Activated CD4-positive, alpha-beta T cell treated with anti-CD3 and anti-CD28 coated beads, Interleukin-2, amount 50 U/mL, for 4 hours (primary cell): ENCODE measurements at regions not wholly inside any gene's neighbourhood (a gene's known extent, or its start where the extent isn't known, plus 50 kb on each side); places are given as distances from the start of the nearest gene placed in this dataset.

Experiments used
- DNase-seq, 2 experiments: peaks; one replicate each; pipeline ENCODE4 v3.0.0-alpha.2; 2020

- no peak for DNase-seq
These were observed 193.8 kb upstream of the PRSS16 start for GRCh38 chr6:27053738-27054137.

DNA sequence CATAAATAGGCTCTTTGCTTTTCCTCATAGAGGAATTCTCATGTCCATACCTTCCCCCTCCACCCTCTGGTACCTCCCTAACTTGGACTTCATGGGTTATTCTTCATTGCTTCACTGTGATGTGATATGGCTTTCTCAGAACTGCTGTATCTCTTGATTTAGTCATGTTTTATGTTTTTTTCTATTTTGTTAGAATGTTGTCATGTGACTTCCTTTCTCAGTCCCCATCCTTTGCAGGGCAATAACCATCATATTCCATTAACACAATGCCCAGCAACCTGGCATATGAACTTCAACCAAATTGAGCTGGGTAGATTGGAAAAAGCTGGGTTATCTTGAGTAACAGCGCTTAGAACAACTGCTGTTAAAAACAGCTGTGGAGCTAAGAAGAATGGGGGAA, 190.9 kb upstream of the PRSS16 start:
- no peak for DNase-seq

DNA sequence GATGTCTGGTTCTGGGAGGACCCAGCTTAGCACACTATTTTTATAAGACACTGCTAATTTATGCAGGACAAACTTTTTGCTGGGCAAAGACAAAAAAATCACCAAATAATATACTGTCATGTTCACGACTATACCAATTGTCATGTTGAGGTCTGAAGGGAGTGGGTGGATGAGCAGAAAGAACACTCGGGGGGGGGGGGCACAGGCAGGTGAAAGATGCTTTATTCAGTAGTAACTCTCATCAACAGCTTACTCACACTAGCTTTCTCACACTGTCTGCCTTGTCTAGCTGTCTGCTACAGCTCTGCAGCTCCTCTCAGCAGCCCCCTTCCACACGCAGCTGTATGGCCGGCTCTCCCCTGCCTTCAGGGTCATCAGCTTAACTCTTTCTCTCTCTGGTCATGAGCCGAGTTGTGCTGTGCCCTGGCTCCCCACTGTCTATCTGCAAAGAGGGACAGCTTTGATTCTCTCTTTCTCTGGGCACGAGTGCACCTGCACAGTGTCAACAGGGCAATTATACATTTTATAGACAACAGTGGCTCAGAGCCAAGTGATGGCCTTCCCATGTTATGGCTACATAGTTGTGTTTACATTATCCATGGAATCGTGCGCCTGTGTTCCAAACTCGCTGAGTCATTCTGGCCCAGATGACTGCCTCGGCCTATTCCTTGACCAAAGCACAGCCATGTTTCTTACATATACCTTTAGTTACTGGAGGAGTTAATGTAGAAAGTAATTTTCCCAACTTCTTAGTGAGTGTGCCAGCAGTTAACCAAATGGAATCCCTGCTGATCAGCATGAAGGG, 187.7 kb upstream of the PRSS16 start:
- no peak for DNase-seq

GRCh38 chr6:27061235-27061993, 186.1 kb upstream of the PRSS16 start:
- DNase-seq, result no peak

DNA sequence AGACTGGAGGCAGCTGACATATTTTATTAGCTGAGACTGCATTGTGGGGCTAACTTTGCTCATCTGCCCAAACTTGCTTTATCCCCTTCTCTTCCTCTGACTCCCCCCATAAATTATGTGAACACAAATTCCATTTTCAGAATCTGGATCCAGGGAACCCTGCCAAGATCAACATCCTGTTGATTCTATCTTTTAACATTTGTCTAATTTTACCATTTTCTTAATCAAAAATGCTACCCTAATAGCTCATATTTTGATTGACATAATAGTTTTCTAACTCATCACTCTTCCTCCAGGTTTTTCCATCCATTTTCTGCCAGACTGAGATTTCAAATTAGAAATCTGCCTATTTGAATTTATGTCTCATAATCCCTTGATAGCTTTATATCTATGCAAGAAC, 184.7 kb upstream of the PRSS16 start:
- no peak for DNase-seq

DNA sequence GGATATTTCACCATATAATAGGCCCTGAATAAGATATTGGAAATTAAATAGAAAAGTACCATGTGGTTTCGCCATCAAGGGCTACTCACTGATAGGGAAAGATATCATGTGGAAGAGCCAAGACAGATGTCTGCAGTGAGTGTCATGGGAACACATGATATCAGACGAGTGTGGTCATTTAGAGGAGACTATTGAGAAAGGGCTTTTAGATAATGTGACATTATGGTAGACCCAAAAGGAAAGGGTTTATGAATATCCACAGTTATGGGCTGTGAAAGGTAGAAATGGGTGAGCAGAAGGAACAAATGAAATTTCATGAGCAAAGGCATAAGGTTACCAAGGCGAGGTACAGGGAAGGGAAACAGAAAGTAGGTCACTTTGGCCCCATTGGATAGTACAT, 182.3 kb upstream of the PRSS16 start:
- DNase-seq, result no peak

GRCh38 chr6:27066381-27066780, 181.1 kb upstream of the PRSS16 start:
- no peak for DNase-seq

GRCh38 chr6:27066802-27067201, 180.7 kb upstream of the PRSS16 start:
- DNase-seq, result no peak

- DNase-seq, result no peak
These were observed 174.1 kb upstream of the PRSS16 start for GRCh38 chr6:27073441-27073840.

GRCh38 chr6:27076116-27076515, 171.4 kb upstream of the PRSS16 start:
- no peak for DNase-seq

DNA sequence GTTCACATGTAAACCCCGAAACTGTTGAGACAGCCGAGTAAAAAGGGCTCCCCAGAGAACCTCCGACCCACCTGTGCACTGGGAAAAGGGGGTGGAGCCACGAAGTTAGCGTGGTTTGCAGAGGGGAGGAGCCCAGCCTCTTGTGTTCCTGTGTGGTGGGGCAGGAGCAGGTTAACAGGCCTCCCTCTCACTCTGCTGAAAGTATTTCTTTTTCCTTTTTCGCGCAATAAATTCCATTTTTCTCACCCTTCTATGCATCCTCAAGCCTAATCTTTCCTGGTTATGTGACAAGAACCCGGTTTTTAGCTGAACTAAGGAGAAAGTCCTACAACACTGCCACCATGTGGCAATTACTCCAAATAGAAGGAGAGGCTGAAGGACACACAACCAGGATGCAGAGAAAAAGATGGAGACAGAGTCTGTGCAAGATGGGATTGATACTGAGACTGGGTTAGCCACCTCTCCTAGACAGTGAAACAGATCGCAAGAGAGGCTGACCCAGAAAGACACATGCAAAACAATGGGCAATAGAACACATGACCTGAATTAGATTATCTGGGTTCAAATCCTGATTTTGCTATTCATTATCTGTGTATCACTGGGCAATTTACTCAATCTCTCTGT, 168.7 kb upstream of the PRSS16 start:
- DNase-seq, result peak; percentile 18

GRCh38 chr6:27081188-27081587, 166.3 kb upstream of the PRSS16 start:
- no peak for DNase-seq

GRCh38 chr6:27081931-27082330, 165.6 kb upstream of the PRSS16 start:
- no peak for DNase-seq

DNA sequence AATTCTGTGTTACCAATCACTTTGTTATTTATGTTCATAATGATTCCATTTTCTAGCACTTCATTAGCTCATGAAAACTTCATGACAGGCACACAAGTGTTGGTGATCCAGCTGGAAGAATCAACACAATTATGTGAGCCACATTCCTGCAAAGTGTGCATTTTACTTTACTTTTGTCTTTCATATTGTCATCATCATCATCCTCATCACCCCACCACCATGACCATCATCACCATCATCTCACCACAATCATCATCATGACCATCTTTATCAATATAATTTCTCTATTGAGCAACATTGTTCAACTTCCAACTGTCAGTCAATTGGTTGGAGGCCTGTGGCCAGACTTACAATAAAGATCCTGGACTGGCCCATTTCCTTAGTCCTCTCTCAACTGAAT, 159.4 kb upstream of the PRSS16 start:
- DNase-seq, result no peak

GRCh38 chr6:27091661-27092315, 155.7 kb upstream of the PRSS16 start:
- DNase-seq, result peak in 1 of 2 experiments; percentile 2

GRCh38 chr6:27092316-27092692, 155.2 kb upstream of the PRSS16 start:
- DNase-seq, result no peak

GRCh38 chr6:27095914-27096313, 151.6 kb upstream of the PRSS16 start:
- no peak for DNase-seq

DNA sequence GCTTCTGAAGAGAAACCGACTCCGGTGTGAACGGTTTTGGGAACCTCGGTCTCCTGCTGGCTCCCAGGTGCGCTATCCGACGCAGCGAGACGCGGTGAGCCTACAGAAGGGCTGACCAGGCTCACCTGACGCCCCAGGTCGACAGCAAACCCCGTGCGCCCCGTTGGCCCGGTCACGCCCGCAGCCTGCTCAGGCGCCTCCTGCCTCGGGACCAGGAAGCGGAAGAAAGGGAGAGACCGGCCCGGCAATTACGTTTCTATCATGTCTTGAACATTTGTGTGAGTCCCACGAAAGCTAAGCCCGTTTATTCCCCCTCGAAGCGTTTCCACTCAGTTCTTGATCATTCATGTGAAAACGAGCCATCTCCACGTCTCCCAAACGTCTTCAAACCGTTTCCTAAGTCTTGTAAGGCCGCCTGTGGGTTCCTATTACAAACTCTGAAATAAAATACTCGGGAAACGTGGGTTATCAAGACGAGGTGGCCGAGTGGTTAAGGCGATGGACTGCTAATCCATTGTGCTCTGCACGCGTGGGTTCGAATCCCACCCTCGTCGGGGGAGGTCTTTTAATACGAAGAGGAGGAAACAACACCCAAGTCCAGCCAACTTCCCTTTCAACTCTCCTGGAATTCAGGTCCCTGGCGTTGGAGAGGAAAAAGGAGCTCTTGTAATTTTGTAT, 150.5 kb upstream of the PRSS16 start:
- no peak for DNase-seq

- no peak for DNase-seq
These were observed 148.5 kb upstream of the PRSS16 start for GRCh38 chr6:27098956-27099355.

DNA sequence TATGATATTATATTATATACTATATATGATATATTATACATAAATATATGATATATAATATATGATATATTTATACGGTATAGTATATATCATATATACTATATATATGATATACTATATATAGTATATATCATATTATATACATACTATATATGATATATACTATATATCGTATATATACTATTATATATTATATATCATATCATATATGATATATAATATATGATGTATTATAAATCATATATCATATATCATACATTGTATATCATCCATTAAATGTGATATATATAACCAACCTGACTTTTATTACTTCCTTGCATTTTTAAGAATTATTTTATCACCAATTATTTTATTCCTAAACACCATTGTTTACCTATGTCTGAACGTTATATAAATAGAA, 146.6 kb upstream of the PRSS16 start:
- DNase-seq, result no peak

- no peak for DNase-seq
These were observed 145.7 kb upstream of the PRSS16 start for GRCh38 chr6:27101824-27102223.

- no peak for DNase-seq
These were observed 141.1 kb upstream of the PRSS16 start for GRCh38 chr6:27106382-27106781.

DNA sequence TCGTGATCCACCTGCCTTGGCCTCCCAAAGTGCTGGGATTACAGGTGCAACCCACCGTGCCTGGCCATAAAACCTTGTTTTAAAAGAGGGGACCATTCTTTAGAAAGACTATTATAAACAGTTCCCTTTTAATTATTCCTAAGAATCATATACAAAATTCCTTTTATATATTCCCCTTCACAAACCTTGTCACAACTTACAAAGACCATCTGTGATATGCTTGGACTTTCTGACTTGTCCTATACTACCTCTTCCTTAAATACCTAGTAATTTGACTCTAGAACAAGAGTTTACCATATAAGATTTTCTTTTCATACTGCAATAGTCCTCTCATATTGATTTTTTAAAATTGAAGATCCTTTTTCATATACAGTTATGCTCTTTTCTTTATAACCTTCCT, 135.8 kb upstream of the PRSS16 start:
- DNase-seq, result no peak
